IMR-90 (cell line): ENCODE measurements at regions not wholly inside any gene's neighbourhood (a gene's known extent, or its start where the extent isn't known, plus 50 kb on each side); places are given as distances from the start of the nearest gene placed in this dataset.
A peak's percentile ranks its signal among the peaks of the same experiment; 100 is the strongest.

Source experiments
- ATAC-seq: fragments of 200-7000 bp; cut with Tn5 transposase; 2 replicates; pipeline ENCODE4 v1.9.1; 2020; ENCODE audit warnings: low read depth, mild to moderate bottlenecking, moderate library complexity
- BruUV-seq: library from RNA; stranded (reverse); fragments of 400-500 nt; replicated peaks from 2 replicates; lab custom pipeline; 2021; lab: Mats Ljungman, UMichigan
- CTCF ChIA-PET: fragments of 300-600 bp; formaldehyde crosslinking; extraction: SDS; loops from one replicate; lab custom pipeline; 2021; ENCODE audit warnings: antibody characterized with exemption; lab: Yijun Ruan, JAX
- POLR2A ChIA-PET: fragments of 300-600 bp; sonication (Branson Sonifier 250); formaldehyde crosslinking; loops from one replicate; lab custom pipeline; 2022; ENCODE audit warnings: antibody characterized with exemption; ENCODE audit not compliant: unreplicated experiment; lab: Charles Lee
- DNase-seq: peaks from one replicate; pipeline ENCODE4 v3.0.0; 2013
- H2AFZ ChIP-seq: replicated peaks from 2 replicates; pipeline ENCODE3; 2013; ENCODE audit warnings: low read length, mild to moderate bottlenecking; ENCODE audit not compliant: poor library complexity
- H2AK5ac ChIP-seq: 2 replicates; pipeline ENCODE4 v1.6.1; 2013; ENCODE audit warnings: low read depth, low read length, inconsistent platforms
- H2AK9ac ChIP-seq: replicated peaks from 2 replicates; pipeline ENCODE3; 2013; ENCODE audit warnings: mild to moderate bottlenecking, low read depth, low read length, moderate library complexity; ENCODE audit not compliant: poor library complexity
- H2BK120ac ChIP-seq: 2 replicates; pipeline ENCODE4 v1.6.1; 2013; ENCODE audit warnings: low read depth, low read length, inconsistent platforms
- H2BK15ac ChIP-seq: 3 replicates; pipeline ENCODE4 v1.6.1; 2013; ENCODE audit warnings: low read depth, low read length, inconsistent platforms
- H2BK20ac ChIP-seq: 2 replicates; pipeline ENCODE4 v1.6.1; 2013; ENCODE audit warnings: low read depth, mild to moderate bottlenecking, inconsistent platforms, low read length, moderate library complexity
- H2BK5ac ChIP-seq: 2 replicates; pipeline ENCODE4 v1.6.1; 2013; ENCODE audit warnings: mild to moderate bottlenecking, low read depth, low read length, inconsistent platforms; ENCODE audit not compliant: poor library complexity, severe bottlenecking
- H3K14ac ChIP-seq: replicated peaks from 2 replicates; pipeline ENCODE4 v1.6.1; 2013; ENCODE audit warnings: low read depth, low read length, inconsistent platforms
- H3K18ac ChIP-seq: 2 replicates; pipeline ENCODE4 v1.6.1; 2013; ENCODE audit warnings: low read depth, low read length, control low read depth
- H3K23ac ChIP-seq: 2 replicates; pipeline ENCODE4 v1.6.1; 2013; ENCODE audit warnings: low read depth, low read length, inconsistent platforms
- H3K27ac ChIP-seq: 2 replicates; pipeline ENCODE4 v1.5.1; 2013; ENCODE audit warnings: mild to moderate bottlenecking, control low read depth, low read length; ENCODE audit not compliant: insufficient read depth
- H3K27me3 ChIP-seq: 2 replicates; pipeline ENCODE4 v1.6.1; 2013; ENCODE audit warnings: low read length; ENCODE audit not compliant: control insufficient read depth, insufficient read depth
- H3K36me3 ChIP-seq: 2 replicates; pipeline ENCODE4 v1.6.1; 2013; ENCODE audit warnings: low read length, mixed read lengths; ENCODE audit not compliant: control insufficient read depth, insufficient read depth
- H3K4ac ChIP-seq: 2 replicates; pipeline ENCODE4 v1.6.1; 2013; ENCODE audit warnings: low read depth, low read length, inconsistent platforms
- H3K4me1 ChIP-seq: 2 replicates; pipeline ENCODE4 v1.6.1; 2013; ENCODE audit warnings: low read length, mixed read lengths; ENCODE audit not compliant: control insufficient read depth, insufficient read depth
- H3K4me2 ChIP-seq: 2 replicates; pipeline ENCODE4 v1.6.1; 2013; ENCODE audit warnings: low read depth, mild to moderate bottlenecking, control low read depth, low read length, moderate library complexity
- H3K4me3 ChIP-seq: 2 replicates; pipeline ENCODE4 v1.5.1; 2013; ENCODE audit warnings: low read depth, mild to moderate bottlenecking, control low read depth, low read length, moderate library complexity; ENCODE audit not compliant: insufficient read depth
- H3K56ac ChIP-seq: 2 replicates; pipeline ENCODE4 v1.6.1; 2013; ENCODE audit warnings: low read length, inconsistent platforms; ENCODE audit not compliant: insufficient read depth; ENCODE audit errors: extremely low read depth
- H3K79me1 ChIP-seq, 2 experiments: 2 replicates each; pipeline ENCODE4 v1.6.1; 2013; ENCODE audit warnings: low read length in 2 of 2, inconsistent platforms in 1 of 2, low read depth in 1 of 2
- H3K9ac ChIP-seq: 2 replicates; pipeline ENCODE4 v1.6.1; 2013; ENCODE audit warnings: low read depth, low read length, control low read depth
- H3K9me1 ChIP-seq: 2 replicates; pipeline ENCODE4 v1.6.1; 2013; ENCODE audit warnings: low read length, inconsistent platforms; ENCODE audit not compliant: insufficient read depth
- H3K9me3 ChIP-seq: 2 replicates; pipeline ENCODE4 v1.6.1; 2013; ENCODE audit warnings: low read length; ENCODE audit not compliant: control insufficient read depth, insufficient read depth
- H4K20me1 ChIP-seq: 2 replicates; pipeline ENCODE4 v1.6.1; 2013; ENCODE audit warnings: low read length, inconsistent platforms; ENCODE audit not compliant: insufficient read depth
- H4K5ac ChIP-seq: 2 replicates; pipeline ENCODE4 v1.6.1; 2013; ENCODE audit warnings: mild to moderate bottlenecking, low read depth, low read length, control low read depth
- H4K8ac ChIP-seq, 2 experiments: 2 replicates each; pipeline ENCODE4 v1.6.1; 2013; ENCODE audit warnings: low read depth in 2 of 2, low read length in 2 of 2, control low read depth in 1 of 2, inconsistent platforms in 1 of 2
- H4K91ac ChIP-seq: 2 replicates; pipeline ENCODE4 v1.6.1; 2013; ENCODE audit warnings: low read depth, low read length, inconsistent platforms; ENCODE audit not compliant: insufficient read depth
- BHLHE40 ChIP-seq: fragments of 150-350 bp; IDR thresholded peaks from 2 replicates; pipeline ENCODE4 v1.6.1; 2016; ENCODE audit warnings: mild to moderate bottlenecking, low read depth, low read length
- CEBPB ChIP-seq: IDR thresholded peaks from 2 replicates; pipeline ENCODE4 v1.6.1; 2012; ENCODE audit warnings: low read depth, low read length, improper control_type of control experiment
- CHD1 ChIP-seq: IDR thresholded peaks from 2 replicates; pipeline ENCODE4 v1.6.1; 2012; ENCODE audit warnings: low read depth, low read length, improper control_type of control experiment
- FOS ChIP-seq: fragments of 150-350 bp; IDR thresholded peaks from 2 replicates; pipeline ENCODE4 v1.6.1; 2016; ENCODE audit warnings: low read depth, low read length
- MAFK ChIP-seq: IDR thresholded peaks from 2 replicates; pipeline ENCODE4 v1.6.1; 2012; ENCODE audit warnings: low read depth, low read length, improper control_type of control experiment
- MAZ ChIP-seq: IDR thresholded peaks from 2 replicates; pipeline ENCODE4 v1.6.1; 2012; ENCODE audit warnings: low read depth, mild to moderate bottlenecking, low read length, improper control_type of control experiment, moderate library complexity, borderline replicate concordance
- MXI1 ChIP-seq: IDR thresholded peaks from 2 replicates; pipeline ENCODE4 v1.6.1; 2012; ENCODE audit warnings: low read depth, mild to moderate bottlenecking, low read length, moderate library complexity, borderline replicate concordance
- NFE2L2 ChIP-seq: fragments of 150-350 bp; IDR thresholded peaks from 2 replicates; pipeline ENCODE4 v1.6.1; 2016; ENCODE audit warnings: low read depth, mild to moderate bottlenecking, low read length
- POLR2A ChIP-seq: IDR thresholded peaks from 2 replicates; pipeline ENCODE4 v1.6.1; 2012; ENCODE audit warnings: mild to moderate bottlenecking, low read depth, low read length
- RAD21 ChIP-seq: IDR thresholded peaks from 2 replicates; pipeline ENCODE4 v1.6.1; 2012; ENCODE audit warnings: low read length, improper control_type of control experiment
- RCOR1 ChIP-seq: IDR thresholded peaks from 2 replicates; pipeline ENCODE4 v1.6.1; 2012; ENCODE audit warnings: mild to moderate bottlenecking, low read length, improper control_type of control experiment; ENCODE audit not compliant: insufficient replicate concordance
- RFX5 ChIP-seq: IDR thresholded peaks from 2 replicates; pipeline ENCODE4 v1.8.0; 2012; ENCODE audit warnings: low read depth, mild to moderate bottlenecking, low read length, moderate library complexity
- SMC3 ChIP-seq: fragments of 150-350 bp; IDR thresholded peaks from 2 replicates; pipeline ENCODE4 v1.6.1; 2016; ENCODE audit warnings: low read depth, mild to moderate bottlenecking, antibody characterized with exemption, low read length, moderate library complexity
- WGBS, 2 experiments: methylation state at CpG; one replicate each; pipeline versions ENCODE4 v1.1.5 to v1.1.7; 2013; ENCODE audit warnings: missing lambda C conversion rate in 2 of 2; ENCODE audit not compliant: insufficient read length in 1 of 2; ENCODE audit errors: extremely low coverage in 2 of 2; 5-methylcytosine and 5-hydroxymethylcytosine counted together
- dilution Hi-C: fragments of 300-500 bp; cut with HindIII; formaldehyde crosslinking; loops from one replicate; pipeline ENCODE4 v1.14.3; 2018; ENCODE audit warnings: low sequenced_read_pairs; ENCODE audit not compliant: unreplicated experiment
- in situ Hi-C: fragments of 300-500 bp; cut with MboI; formaldehyde crosslinking; loops from 3 replicates; pipeline ENCODE4 v1.14.3; 2019; ENCODE audit warnings: low sequenced_read_pairs, inconsistent platforms, mixed read lengths
- intact Hi-C: fragments of 100-400 bp; cut with micrococcal nuclease; formaldehyde crosslinking; loops from 2 replicates; pipeline ENCODE4 v1.10.0; 2022
- TF ChIP-seq, protein P1 (sequence below): fragments of 150-350 bp; IDR thresholded peaks from 2 replicates; pipeline ENCODE4 v1.6.1; 2016; ENCODE audit warnings: low read depth, mild to moderate bottlenecking, low read length, moderate library complexity, borderline replicate concordance
- TF ChIP-seq, protein P2 (sequence below): conservative IDR thresholded peaks from 2 replicates; pipeline ENCODE4 v1.5.1; 2012; ENCODE audit warnings: mild to moderate bottlenecking, low read depth, low read length, improper control_type of control experiment

DNA sequence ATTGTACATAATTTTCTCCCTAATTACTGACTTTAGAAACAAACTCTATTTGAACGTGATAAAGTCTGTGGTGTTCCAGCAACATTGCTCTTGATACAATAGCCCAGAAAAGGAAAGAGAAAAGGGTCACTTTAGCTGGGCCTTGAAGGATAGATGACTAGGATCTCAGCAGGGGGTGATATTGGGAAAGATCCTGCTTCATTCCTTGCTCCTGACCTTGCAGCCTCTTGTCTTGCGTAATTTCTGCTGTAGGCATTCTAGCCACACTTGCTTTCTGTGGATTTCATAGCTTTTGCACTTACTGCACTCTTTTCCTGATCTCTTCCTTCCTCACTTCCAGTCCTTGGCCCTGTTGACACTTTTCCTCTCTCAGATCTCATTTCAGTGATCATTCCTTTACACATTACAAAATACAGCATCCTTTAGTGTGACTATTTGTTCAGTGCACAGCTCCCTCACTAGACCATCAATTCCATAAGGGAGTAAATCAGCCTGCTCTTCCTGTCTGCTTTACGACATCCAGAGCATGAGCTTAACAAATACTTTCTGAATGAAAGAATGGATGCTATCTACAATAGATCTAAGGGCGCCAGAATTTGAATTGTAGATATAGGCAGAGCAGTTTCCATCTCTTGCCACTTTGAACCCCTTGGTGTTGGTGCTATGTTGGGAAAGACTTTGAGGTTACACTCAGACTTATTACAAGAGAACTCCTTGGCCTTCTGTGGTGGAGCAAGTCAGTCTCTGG, 559.6 kb upstream of the MDFIC2 start:
- Histone ChIP-seq H3K79me1 (no peaks in the 10 kb centered on the region), H4K91ac (peak overlapping the region; percentile 29; the same call in 1 of the 2 replicates), H3K27ac (peak overlapping the region; percentile 81), H4K20me1 (no peaks in the 10 kb centered on the region), H2BK5ac (peak overlapping the region; percentile 90), H3K4me1 (peaks cover 10% of the 10 kb centered on the region), H3K9me3 (peaks cover 7% of the 10 kb centered on the region), H3K4me2 (peak overlapping the region; percentile 68; the same call in 1 of the 2 replicates), H2BK20ac (peak overlapping the region; percentile 77; the same call in 1 of the 2 replicates), H3K9me1 (no peaks in the 10 kb centered on the region), H3K4ac (peak overlapping the region; percentile 35; the same call in 1 of the 2 replicates), H2AK5ac (0 out of 2 replicates have a peak overlapping the region, but pooled peaks have one; percentile 0), H3K18ac (peak overlapping the region; percentile 82; the same call in 1 of the 2 replicates), H3K14ac (peak overlapping the region; percentile 65; the same call in 1 of the 2 replicates), H3K56ac (peak overlapping the region; percentile 25; the same call in 1 of the 2 replicates), H2BK15ac (peak overlapping the region; percentile 31), H3K36me3 (no peaks in the 10 kb centered on the region), H4K5ac (peak overlapping the region; percentile 56; the same call in 1 of the 2 replicates), H3K9ac (no peak overlapping the region), H3K4me3 (no peak overlapping the region), H2BK120ac (peak overlapping the region; percentile 46; the same call in 1 of the 2 replicates), H3K23ac (no peak overlapping the region), H2AK9ac (no peak overlapping the region), H2AFZ (no peak overlapping the region), H3K27me3 (no peaks in the 10 kb centered on the region), H4K8ac (peak overlapping the region; percentile 13 to 77)
- ATAC-seq (peak; percentile 84), DNase-seq (peak; percentile 93)
- BruUV-seq = no TSS peak
- in situ Hi-C loops (no loop called here), intact Hi-C loops (no loop called here), dilution Hi-C loops (no loop called here)
- POLR2A ChIA-PET = interaction anchor here (0.5 kb wide), 1 partner anchor 26 kb away, joined by 3 read pairs; no protein-coding TSS in a partner anchor
- CTCF ChIA-PET = interaction anchor here (0.6 kb wide), 1 partner anchor 1785 kb away, joined by 7 read pairs; no protein-coding TSS in a partner anchor
- WGBS, 2 experiments = 100% methylated on average over 1 of the region's 4 CpGs; no CpG with 5 or more reads in 1 of the 2 experiments
- TF ChIP-seq NFE2L2 = peak; percentile 35; the same call in 1 of the 2 replicates
- TF ChIP-seq BHLHE40 = no peak
- 0 out of 2 replicates have a peak, but pooled peaks have one; percentile 40 for TF ChIP-seq FOS
- TF ChIP-seq, protein P1, sequence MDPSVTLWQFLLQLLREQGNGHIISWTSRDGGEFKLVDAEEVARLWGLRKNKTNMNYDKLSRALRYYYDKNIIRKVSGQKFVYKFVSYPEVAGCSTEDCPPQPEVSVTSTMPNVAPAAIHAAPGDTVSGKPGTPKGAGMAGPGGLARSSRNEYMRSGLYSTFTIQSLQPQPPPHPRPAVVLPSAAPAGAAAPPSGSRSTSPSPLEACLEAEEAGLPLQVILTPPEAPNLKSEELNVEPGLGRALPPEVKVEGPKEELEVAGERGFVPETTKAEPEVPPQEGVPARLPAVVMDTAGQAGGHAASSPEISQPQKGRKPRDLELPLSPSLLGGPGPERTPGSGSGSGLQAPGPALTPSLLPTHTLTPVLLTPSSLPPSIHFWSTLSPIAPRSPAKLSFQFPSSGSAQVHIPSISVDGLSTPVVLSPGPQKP = no peak
- no peak for TF ChIP-seq MXI1
- TF ChIP-seq, protein P2, sequence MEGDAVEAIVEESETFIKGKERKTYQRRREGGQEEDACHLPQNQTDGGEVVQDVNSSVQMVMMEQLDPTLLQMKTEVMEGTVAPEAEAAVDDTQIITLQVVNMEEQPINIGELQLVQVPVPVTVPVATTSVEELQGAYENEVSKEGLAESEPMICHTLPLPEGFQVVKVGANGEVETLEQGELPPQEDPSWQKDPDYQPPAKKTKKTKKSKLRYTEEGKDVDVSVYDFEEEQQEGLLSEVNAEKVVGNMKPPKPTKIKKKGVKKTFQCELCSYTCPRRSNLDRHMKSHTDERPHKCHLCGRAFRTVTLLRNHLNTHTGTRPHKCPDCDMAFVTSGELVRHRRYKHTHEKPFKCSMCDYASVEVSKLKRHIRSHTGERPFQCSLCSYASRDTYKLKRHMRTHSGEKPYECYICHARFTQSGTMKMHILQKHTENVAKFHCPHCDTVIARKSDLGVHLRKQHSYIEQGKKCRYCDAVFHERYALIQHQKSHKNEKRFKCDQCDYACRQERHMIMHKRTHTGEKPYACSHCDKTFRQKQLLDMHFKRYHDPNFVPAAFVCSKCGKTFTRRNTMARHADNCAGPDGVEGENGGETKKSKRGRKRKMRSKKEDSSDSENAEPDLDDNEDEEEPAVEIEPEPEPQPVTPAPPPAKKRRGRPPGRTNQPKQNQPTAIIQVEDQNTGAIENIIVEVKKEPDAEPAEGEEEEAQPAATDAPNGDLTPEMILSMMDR = no peak
- TF ChIP-seq RFX5 = no peak
- peak; percentile 17 for TF ChIP-seq RCOR1
- no peak for TF ChIP-seq MAZ
- TF ChIP-seq SMC3 = no peak
- no peak for TF ChIP-seq MAFK
- peak; percentile 4; the same call in 1 of the 2 replicates for TF ChIP-seq RAD21
- no peak for TF ChIP-seq POLR2A
- peak; percentile 100 for TF ChIP-seq CEBPB
- TF ChIP-seq CHD1 = no peak
